Testis (tissue), 2 donors: ENCODE measurements at regions not wholly inside any gene's neighbourhood (a gene's known extent, or its start where the extent isn't known, plus 50 kb on each side); places are given as distances from the start of the nearest gene placed in this dataset.

ENCODE experiments used
- DNase-seq: peaks from one replicate; pipeline ENCODE4 v3.0.0-alpha.2; 2019
- H3K27ac ChIP-seq, 2 donors: fragments of 200-600 bp; sonication (generic); one replicate each; pipeline ENCODE4 v1.5.1; 2019
- H3K27me3 ChIP-seq: fragments of 200-600 bp; sonication (generic); one replicate; pipeline ENCODE4 v1.5.1; 2019
- H3K36me3 ChIP-seq: fragments of 200-600 bp; sonication (generic); one replicate; pipeline ENCODE4 v1.5.1; 2017; ENCODE audit warnings: low read depth; ENCODE audit errors: missing control alignments
- H3K4me1 ChIP-seq: fragments of 200-600 bp; sonication (generic); one replicate; pipeline ENCODE4 v1.5.1; 2019
- H3K4me3 ChIP-seq, 2 donors: fragments of 200-600 bp; sonication (generic); one replicate each; pipeline ENCODE4 v1.5.1; 2017 to 2019
- H3K9me3 ChIP-seq: fragments of 200-600 bp; sonication (generic); one replicate; pipeline ENCODE4 v1.5.1; 2017
- CTCF ChIP-seq, 3 experiments: fragments of 450-650 bp in 2 of 3; fragments of 200-600 bp in 1 of 3; sonication (generic) in 1 of 3; IDR thresholded peaks; one replicate each; pipeline ENCODE4 v1.5.1; 2016 to 2019; ENCODE audit warnings: antibody characterized with exemption in 3 of 3, mild to moderate bottlenecking in 2 of 3, moderate library complexity in 1 of 3
- POLR2A ChIP-seq: fragments of 450-650 bp; IDR thresholded peaks from one replicate; pipeline ENCODE4 v1.6.1; 2017; ENCODE audit warnings: antibody characterized with exemption, mild to moderate bottlenecking, moderate library complexity
- WGBS, 2 donors: methylation state at CpG; one replicate each; pipeline ENCODE4 v1.1.5; 2018; 5-methylcytosine and 5-hydroxymethylcytosine counted together
- intact Hi-C: fragments of 100-400 bp; cut with DNase I; formaldehyde crosslinking; loops from one replicate; pipeline ENCODE4 v1.15.1; 2023; ENCODE audit warnings: low total_unique reads

GRCh38 chrX:19179389-19179788 lies 57.1 kb upstream of the ADGRG2 start:
- no peak overlapping the region for H3K27ac ChIP-seq
- TF ChIP-seq POLR2A (no peak), CTCF (IDR thresholded peaks at IDR 0.05) (no peak)
- no peaks in the 10 kb centered on the region for H3K27me3 ChIP-seq
- DNase-seq, result no peak
- no peak overlapping the region for H3K4me3 ChIP-seq
- intact Hi-C loops, result no loop called here
- no peaks in the 10 kb centered on the region for H3K9me3 ChIP-seq
- H3K4me1 ChIP-seq, result no peaks in the 10 kb centered on the region
- 96 to 98% methylated on average over 5 of the region's 5 CpGs for WGBS, 2 donors
- no peaks in the 10 kb centered on the region for H3K36me3 ChIP-seq

- WGBS, 2 donors, result 70 to 92% methylated on average over 2 to 6 of the region's 6 CpGs
- intact Hi-C loops, result no loop called here
- no peak for DNase-seq
- no peak overlapping the region for H3K4me3 ChIP-seq
- no peaks in the 10 kb centered on the region for H3K36me3 ChIP-seq
- H3K27ac ChIP-seq, result no peak overlapping the region
- H3K4me1 ChIP-seq, result no peaks in the 10 kb centered on the region
- TF ChIP-seq CTCF (IDR thresholded peaks at IDR 0.05) (no peak), POLR2A (no peak)
- H3K27me3 ChIP-seq, result no peaks in the 10 kb centered on the region
- H3K9me3 ChIP-seq, result no peaks in the 10 kb centered on the region
Measured at GRCh38 chrX:19181345-19181744, 59.1 kb upstream of the ADGRG2 start.

- no peaks in the 10 kb centered on the region for H3K4me1 ChIP-seq
- no peak for DNase-seq
- intact Hi-C loops, result no loop called here
- TF ChIP-seq POLR2A (no peak), CTCF (IDR thresholded peaks at IDR 0.05) (no peak)
- WGBS, 2 donors, result 95 to 97% methylated on average over 4 to 5 of the region's 5 CpGs
- H3K4me3 ChIP-seq, result no peak overlapping the region
- no peaks in the 10 kb centered on the region for H3K27me3 ChIP-seq
- H3K9me3 ChIP-seq, result no peaks in the 10 kb centered on the region
- no peaks in the 10 kb centered on the region for H3K36me3 ChIP-seq
- H3K27ac ChIP-seq, result no peak overlapping the region
Measured at GRCh38 chrX:19182785-19183184, 60.5 kb upstream of the ADGRG2 start.

GRCh38 chrX:19183761-19184477 lies 61.7 kb upstream of the ADGRG2 start:
- no peaks in the 10 kb centered on the region for H3K27me3 ChIP-seq
- TF ChIP-seq CTCF (IDR thresholded peaks at IDR 0.05) (no peak), POLR2A (no peak)
- H3K4me3 ChIP-seq, result no peak overlapping the region
- no peaks in the 10 kb centered on the region for H3K36me3 ChIP-seq
- H3K27ac ChIP-seq, result no peak overlapping the region
- WGBS, 2 donors, result 41 to 42% methylated on average over 11 of the region's 11 CpGs
- DNase-seq, result no peak
- H3K4me1 ChIP-seq, result no peaks in the 10 kb centered on the region
- no peaks in the 10 kb centered on the region for H3K9me3 ChIP-seq
- intact Hi-C loops, result no loop called here

- Histone ChIP-seq H3K27me3 (no peaks in the 10 kb centered on the region), H3K36me3 (no peaks in the 10 kb centered on the region), H3K4me1 (no peaks in the 10 kb centered on the region), H3K27ac (no peak overlapping the region), H3K4me3 (no peak overlapping the region), H3K9me3 (no peaks in the 10 kb centered on the region)
- 71 to 74% methylated on average over 3 of the region's 3 CpGs for WGBS, 2 donors
- TF ChIP-seq CTCF (IDR thresholded peaks at IDR 0.05) (no peak), POLR2A (no peak)
- intact Hi-C loops, result no loop called here
- DNase-seq, result no peak
Measured at GRCh38 chrX:19188566-19188965, 66.3 kb upstream of the ADGRG2 start.
